HCT116 (cell line): ENCODE measurements at regions not wholly inside any gene's neighbourhood (a gene's known extent, or its start where the extent isn't known, plus 50 kb on each side); places are given as distances from the start of the nearest gene placed in this dataset.
A peak's percentile ranks its signal among the peaks of the same experiment; 100 is the strongest.

Experiments used
- ATAC-seq: fragments of 200-7000 bp; cut with Tn5 transposase; 2 replicates; pipeline ENCODE4 v1.9.1; 2020; ENCODE audit warnings: mild to moderate bottlenecking, moderate library complexity
- BruUV-seq: library from RNA; stranded (reverse); fragments of 400-500 nt; replicated peaks from 2 replicates; lab custom pipeline; 2021; lab: Mats Ljungman, UMichigan
- CTCF ChIA-PET: fragments of 300-600 bp; sonication (Branson Sonifier 250); formaldehyde crosslinking; loops from one replicate; lab custom pipeline; 2021; ENCODE audit warnings: antibody characterized with exemption; lab: Charles Lee
- POLR2A ChIA-PET: fragments of 300-600, 350-600 bp; sonication (Branson Sonifier 250); formaldehyde crosslinking; loops from one replicate; lab custom pipeline; 2021; ENCODE audit warnings: antibody characterized with exemption; lab: Charles Lee
- RAD21 ChIA-PET, 2 experiments: fragments of 300-600 bp; sonication (Branson Sonifier 250); formaldehyde crosslinking; loops; one replicate each; lab custom pipeline; 2023; ENCODE audit warnings: low total read pairs in 2 of 2; ENCODE audit not compliant: uncharacterized antibody in 2 of 2, unreplicated experiment in 2 of 2, low non-redundant PET in 1 of 2; lab: Charles Lee
- DNase-seq: peaks from one replicate; pipeline ENCODE4 v3.0.0-alpha.2; 2010; ENCODE audit warnings: low read depth, low spot score
- H2AFZ ChIP-seq: fragments of 200-600 bp; shearing (Covaris generic), sonication (generic); 2 replicates; pipeline ENCODE4 v1.6.1; 2017; ENCODE audit warnings: low read depth, mixed run types, mixed read lengths, antibody characterized with exemption, low read length; ENCODE audit not compliant: poor library complexity, severe bottlenecking
- H3K27ac ChIP-seq: 2 replicates; pipeline ENCODE4 v1.5.1; 2012; ENCODE audit warnings: low read depth, low read length
- H3K27me3 ChIP-seq: fragments of 200-600 bp; sonication (generic); 2 replicates; pipeline ENCODE4 v1.6.1; 2016; ENCODE audit warnings: mixed run types, low read length, mixed read lengths; ENCODE audit not compliant: insufficient read depth
- H3K36me3 ChIP-seq, 2 experiments: fragments of 200-500 bp in 1 of 2; fragments of 200-600 bp in 1 of 2; sonication (Bioruptor generic) in 1 of 2; sonication (generic) in 1 of 2; 2 replicates each; pipeline versions ENCODE4 v1.5.1 to v1.6.1; 2014 to 2016; ENCODE audit warnings: low read length in 2 of 2, inconsistent platforms in 1 of 2, mixed read lengths in 1 of 2, mixed run types in 1 of 2; ENCODE audit not compliant: insufficient read depth in 2 of 2, control insufficient read depth in 1 of 2
- H3K4me1 ChIP-seq, 2 experiments: fragments of 200-600 bp in 1 of 2; sonication (generic) in 1 of 2; 2 replicates each; pipeline versions ENCODE4 v1.5.1 to v1.6.1; 2012 to 2017; ENCODE audit warnings: low read length in 2 of 2, inconsistent platforms in 1 of 2, mild to moderate bottlenecking in 1 of 2, mixed read lengths in 1 of 2, mixed run types in 1 of 2, moderate library complexity in 1 of 2; ENCODE audit not compliant: insufficient read depth in 2 of 2, control insufficient read depth in 1 of 2
- H3K4me2 ChIP-seq: fragments of 200-600 bp; sonication (generic); 2 replicates; pipeline ENCODE4 v1.6.1; 2017; ENCODE audit warnings: mixed run types, low read length, mixed read lengths
- H3K4me3 ChIP-seq, 2 experiments: fragments of 200-600 bp in 1 of 2; sonication (generic) in 1 of 2; replicated peaks in 1 of 2; 2 replicates each; pipeline ENCODE4 v1.5.1; 2011 to 2016; ENCODE audit warnings: low read length in 2 of 2, control low read depth in 1 of 2, low read depth in 1 of 2, mild to moderate bottlenecking in 1 of 2, mixed read lengths in 1 of 2, mixed run types in 1 of 2
- H3K79me2 ChIP-seq: fragments of 200-600 bp; sonication (generic); 2 replicates; pipeline ENCODE4 v1.6.1; 2017; ENCODE audit warnings: mild to moderate bottlenecking, mixed run types, low read length, moderate library complexity, mixed read lengths; ENCODE audit not compliant: insufficient read depth
- H3K9ac ChIP-seq: fragments of 200-600 bp; sonication (generic); 2 replicates; pipeline ENCODE4 v1.6.1; 2016; ENCODE audit warnings: low read length, mixed read lengths
- H3K9me2 ChIP-seq: fragments of 200-600 bp; sonication (generic), shearing (Covaris generic); 2 replicates; pipeline ENCODE4 v1.6.1; 2017; ENCODE audit warnings: mixed run types, mild to moderate bottlenecking, moderate library complexity; ENCODE audit not compliant: insufficient read depth
- H3K9me3 ChIP-seq, 2 experiments: fragments of 200-500 bp in 1 of 2; fragments of 200-600 bp in 1 of 2; sonication (Bioruptor generic) in 1 of 2; sonication (generic) in 1 of 2; 2 replicates each; pipeline ENCODE4 v1.6.1; 2014 to 2017; ENCODE audit warnings: low read length in 2 of 2, mixed read lengths in 2 of 2, inconsistent platforms in 1 of 2, low read depth in 1 of 2, mild to moderate bottlenecking in 1 of 2, mixed run types in 1 of 2, moderate library complexity in 1 of 2; ENCODE audit not compliant: control insufficient read depth in 1 of 2, insufficient read depth in 1 of 2
- H4K20me1 ChIP-seq: fragments of 200-600 bp; sonication (generic), shearing (Covaris generic); 2 replicates; pipeline ENCODE4 v1.6.1; 2017; ENCODE audit warnings: mixed run types, mild to moderate bottlenecking, moderate library complexity; ENCODE audit not compliant: insufficient read depth
- ATF3 ChIP-seq: IDR thresholded peaks from 2 replicates; pipeline ENCODE4 v1.6.1; 2012
- CTCF ChIP-seq, 3 experiments: fragments of 200-600 bp in 1 of 3; sonication (generic) in 1 of 3; IDR thresholded peaks in 2 of 3; conservative IDR thresholded peaks in 1 of 3; 2 replicates each; pipeline ENCODE4 v1.5.1; 2012 to 2017; ENCODE audit warnings: low read depth in 2 of 3, low read length in 2 of 3, antibody characterized with exemption in 1 of 3, borderline replicate concordance in 1 of 3, control low read depth in 1 of 3, mild to moderate bottlenecking in 1 of 3, mixed read lengths in 1 of 3, mixed run types in 1 of 3, moderate library complexity in 1 of 3; ENCODE audit not compliant: insufficient read depth in 1 of 3
- EGR1 ChIP-seq: IDR thresholded peaks from 2 replicates; pipeline ENCODE4 v1.6.1; 2012; ENCODE audit warnings: low read depth
- MAX ChIP-seq: IDR thresholded peaks from 2 replicates; pipeline ENCODE4 v1.6.1; 2012
- POLR2A ChIP-seq: IDR thresholded peaks from 2 replicates; pipeline ENCODE4 v1.7.0; 2011; ENCODE audit warnings: borderline replicate concordance; ENCODE audit not compliant: insufficient read depth, insufficient read length; ENCODE audit errors: extremely low read depth
- TCF7L2 ChIP-seq: IDR thresholded peaks from 2 replicates; pipeline ENCODE4 v1.7.0; 2011; ENCODE audit warnings: borderline replicate concordance, inconsistent platforms; ENCODE audit not compliant: insufficient read depth, insufficient read length; ENCODE audit errors: extremely low read depth
- intact Hi-C: fragments of 100-400 bp; cut with micrococcal nuclease; formaldehyde crosslinking; loops from 2 replicates; pipeline ENCODE4 v1.10.0; 2022

- TF ChIP-seq MAX (no peak), CTCF (IDR thresholded peaks at IDR 0.05 in 2 of 3, conservative IDR thresholded peaks at IDR 0.05 in 1 of 3; ENCODE audit: borderline replicate concordance in 1 of 3, insufficient read depth in 1 of 3, low read depth in 2 of 3, low read length in 2 of 3) (peak in 2 of 3 experiments; percentile 53 to 70; a peak in 4 of 6 replicates)
- H4K20me1 ChIP-seq: no peaks in the 10 kb centered on the region
- H3K4me1 ChIP-seq: no peaks in the 10 kb centered on the region
- H3K27ac ChIP-seq: no peak overlapping the region
- RAD21 ChIA-PET: no interaction called here
- no peak overlapping the region for H3K4me2 ChIP-seq
- ATAC-seq: no peak; the same call in 1 of the 2 replicates
- 0 out of 4 replicates have a peak, but pooled peaks cover 0 to 1% of the 10 kb centered on the region in 2 experiments for H3K9me3 ChIP-seq
- H3K4me3 ChIP-seq: no peak overlapping the region
- H2AFZ ChIP-seq: no peak overlapping the region
- no peak overlapping the region for H3K9ac ChIP-seq
- no peaks in the 10 kb centered on the region for H3K36me3 ChIP-seq
- no TSS peak for BruUV-seq
- CTCF ChIA-PET: interaction anchor here (1.3 kb wide), 1 partner anchor 205 kb away, joined by 5 read pairs; no protein-coding TSS in a partner anchor
- no peaks in the 10 kb centered on the region for H3K27me3 ChIP-seq
- intact Hi-C loops: no loop called here
- H3K79me2 ChIP-seq: no peaks in the 10 kb centered on the region
- no peaks in the 10 kb centered on the region for H3K9me2 ChIP-seq
- POLR2A ChIA-PET: no interaction called here
- DNase-seq: no peak
Observed at GRCh38 chr20:60262967-60263603, 304.9 kb downstream of the CDH26 start.

GRCh38 chr20:60263725-60264709, 305.8 kb downstream of the CDH26 start:
- H3K4me3 ChIP-seq: no peak overlapping the region
- BruUV-seq: no TSS peak
- H3K9me2 ChIP-seq: no peaks in the 10 kb centered on the region
- H3K9ac ChIP-seq: no peak overlapping the region
- H3K4me1 ChIP-seq: no peaks in the 10 kb centered on the region
- H4K20me1 ChIP-seq: no peaks in the 10 kb centered on the region
- CTCF ChIA-PET: no interaction called here
- RAD21 ChIA-PET: no interaction called here
- POLR2A ChIA-PET: no interaction called here
- H2AFZ ChIP-seq: no peak overlapping the region
- intact Hi-C loops: no loop called here
- peaks cover 0 to 9% of the 10 kb centered on the region in 2 experiments; a peak in 1 of 4 replicates for H3K9me3 ChIP-seq
- no peak for TF ChIP-seq POLR2A
- TF ChIP-seq ATF3: no peak
- TF ChIP-seq TCF7L2: no peak
- no peak for TF ChIP-seq EGR1
- H3K27ac ChIP-seq: no peak overlapping the region
- H3K27me3 ChIP-seq: no peaks in the 10 kb centered on the region
- no peaks in the 10 kb centered on the region for H3K36me3 ChIP-seq
- H3K4me2 ChIP-seq: no peak overlapping the region
- ATAC-seq: no peak
- H3K79me2 ChIP-seq: no peaks in the 10 kb centered on the region
- DNase-seq: no peak
